HCT116 (cell line): ENCODE measurements at regions not wholly inside any gene's neighbourhood (a gene's known extent, or its start where the extent isn't known, plus 50 kb on each side); places are given as distances from the start of the nearest gene placed in this dataset.

Source experiments
- ATAC-seq: fragments of 200-7000 bp; cut with Tn5 transposase; 2 replicates; pipeline ENCODE4 v1.9.1; 2020; ENCODE audit warnings: mild to moderate bottlenecking, moderate library complexity
- BruUV-seq: library from RNA; stranded (reverse); fragments of 400-500 nt; replicated peaks from 2 replicates; lab custom pipeline; 2021; lab: Mats Ljungman, UMichigan
- CTCF ChIA-PET: fragments of 300-600 bp; sonication (Branson Sonifier 250); formaldehyde crosslinking; loops from one replicate; lab custom pipeline; 2021; ENCODE audit warnings: antibody characterized with exemption; lab: Charles Lee
- POLR2A ChIA-PET: fragments of 300-600, 350-600 bp; sonication (Branson Sonifier 250); formaldehyde crosslinking; loops from one replicate; lab custom pipeline; 2021; ENCODE audit warnings: antibody characterized with exemption; lab: Charles Lee
- RAD21 ChIA-PET, 2 experiments: fragments of 300-600 bp; sonication (Branson Sonifier 250); formaldehyde crosslinking; loops; one replicate each; lab custom pipeline; 2023; ENCODE audit warnings: low total read pairs in 2 of 2; ENCODE audit not compliant: uncharacterized antibody in 2 of 2, unreplicated experiment in 2 of 2, low non-redundant PET in 1 of 2; lab: Charles Lee
- DNase-seq: peaks from one replicate; pipeline ENCODE4 v3.0.0-alpha.2; 2010; ENCODE audit warnings: low read depth, low spot score
- H2AFZ ChIP-seq: fragments of 200-600 bp; shearing (Covaris generic), sonication (generic); 2 replicates; pipeline ENCODE4 v1.6.1; 2017; ENCODE audit warnings: low read depth, mixed run types, mixed read lengths, antibody characterized with exemption, low read length; ENCODE audit not compliant: poor library complexity, severe bottlenecking
- H3K27ac ChIP-seq: 2 replicates; pipeline ENCODE4 v1.5.1; 2012; ENCODE audit warnings: low read depth, low read length
- H3K27me3 ChIP-seq: fragments of 200-600 bp; sonication (generic); 2 replicates; pipeline ENCODE4 v1.6.1; 2016; ENCODE audit warnings: mixed run types, low read length, mixed read lengths; ENCODE audit not compliant: insufficient read depth
- H3K36me3 ChIP-seq, 2 experiments: fragments of 200-500 bp in 1 of 2; fragments of 200-600 bp in 1 of 2; sonication (Bioruptor generic) in 1 of 2; sonication (generic) in 1 of 2; 2 replicates each; pipeline versions ENCODE4 v1.5.1 to v1.6.1; 2014 to 2016; ENCODE audit warnings: low read length in 2 of 2, inconsistent platforms in 1 of 2, mixed read lengths in 1 of 2, mixed run types in 1 of 2; ENCODE audit not compliant: insufficient read depth in 2 of 2, control insufficient read depth in 1 of 2
- H3K4me1 ChIP-seq, 2 experiments: fragments of 200-600 bp in 1 of 2; sonication (generic) in 1 of 2; 2 replicates each; pipeline versions ENCODE4 v1.5.1 to v1.6.1; 2012 to 2017; ENCODE audit warnings: low read length in 2 of 2, inconsistent platforms in 1 of 2, mild to moderate bottlenecking in 1 of 2, mixed read lengths in 1 of 2, mixed run types in 1 of 2, moderate library complexity in 1 of 2; ENCODE audit not compliant: insufficient read depth in 2 of 2, control insufficient read depth in 1 of 2
- H3K4me2 ChIP-seq: fragments of 200-600 bp; sonication (generic); 2 replicates; pipeline ENCODE4 v1.6.1; 2017; ENCODE audit warnings: mixed run types, low read length, mixed read lengths
- H3K4me3 ChIP-seq, 2 experiments: fragments of 200-600 bp in 1 of 2; sonication (generic) in 1 of 2; replicated peaks in 1 of 2; 2 replicates each; pipeline ENCODE4 v1.5.1; 2011 to 2016; ENCODE audit warnings: low read length in 2 of 2, control low read depth in 1 of 2, low read depth in 1 of 2, mild to moderate bottlenecking in 1 of 2, mixed read lengths in 1 of 2, mixed run types in 1 of 2
- H3K79me2 ChIP-seq: fragments of 200-600 bp; sonication (generic); 2 replicates; pipeline ENCODE4 v1.6.1; 2017; ENCODE audit warnings: mild to moderate bottlenecking, mixed run types, low read length, moderate library complexity, mixed read lengths; ENCODE audit not compliant: insufficient read depth
- H3K9ac ChIP-seq: fragments of 200-600 bp; sonication (generic); 2 replicates; pipeline ENCODE4 v1.6.1; 2016; ENCODE audit warnings: low read length, mixed read lengths
- H3K9me2 ChIP-seq: fragments of 200-600 bp; sonication (generic), shearing (Covaris generic); 2 replicates; pipeline ENCODE4 v1.6.1; 2017; ENCODE audit warnings: mixed run types, mild to moderate bottlenecking, moderate library complexity; ENCODE audit not compliant: insufficient read depth
- H3K9me3 ChIP-seq, 2 experiments: fragments of 200-500 bp in 1 of 2; fragments of 200-600 bp in 1 of 2; sonication (Bioruptor generic) in 1 of 2; sonication (generic) in 1 of 2; 2 replicates each; pipeline ENCODE4 v1.6.1; 2014 to 2017; ENCODE audit warnings: low read length in 2 of 2, mixed read lengths in 2 of 2, inconsistent platforms in 1 of 2, low read depth in 1 of 2, mild to moderate bottlenecking in 1 of 2, mixed run types in 1 of 2, moderate library complexity in 1 of 2; ENCODE audit not compliant: control insufficient read depth in 1 of 2, insufficient read depth in 1 of 2
- H4K20me1 ChIP-seq: fragments of 200-600 bp; sonication (generic), shearing (Covaris generic); 2 replicates; pipeline ENCODE4 v1.6.1; 2017; ENCODE audit warnings: mixed run types, mild to moderate bottlenecking, moderate library complexity; ENCODE audit not compliant: insufficient read depth
- CBX3 ChIP-seq: IDR thresholded peaks from 2 replicates; pipeline ENCODE4 v1.6.1; 2012; ENCODE audit warnings: low read depth
- CEBPB ChIP-seq: IDR thresholded peaks from 2 replicates; pipeline ENCODE4 v1.6.1; 2012; ENCODE audit warnings: low read depth
- EZH2 ChIP-seq: fragments of 200-600 bp; sonication (generic); IDR thresholded peaks from 2 replicates; pipeline ENCODE4 v1.6.1; 2017; ENCODE audit warnings: antibody characterized with exemption, mixed run types
- EZH2phosphoT487 ChIP-seq: fragments of 200-600 bp; IDR thresholded peaks from 2 replicates; pipeline ENCODE4 v1.6.1; 2018; ENCODE audit warnings: antibody characterized with exemption, borderline replicate concordance
- FOSL1 ChIP-seq: IDR thresholded peaks from 2 replicates; pipeline ENCODE4 v1.6.1; 2012; ENCODE audit warnings: low read depth
- JUND ChIP-seq: IDR thresholded peaks from 2 replicates; pipeline ENCODE4 v1.6.1; 2012
- POLR2A ChIP-seq: IDR thresholded peaks from 2 replicates; pipeline ENCODE4 v1.7.0; 2011; ENCODE audit warnings: borderline replicate concordance; ENCODE audit not compliant: insufficient read depth, insufficient read length; ENCODE audit errors: extremely low read depth
- RAD21 ChIP-seq: IDR thresholded peaks from 2 replicates; pipeline ENCODE4 v1.6.1; 2012; ENCODE audit warnings: low read depth, mild to moderate bottlenecking
- SIN3A ChIP-seq: IDR thresholded peaks from 2 replicates; pipeline ENCODE4 v1.6.1; 2012; ENCODE audit warnings: low read depth
- SP1 ChIP-seq: IDR thresholded peaks from 2 replicates; pipeline ENCODE4 v1.6.1; 2012; ENCODE audit warnings: low read depth
- TCF7L2 ChIP-seq: IDR thresholded peaks from 2 replicates; pipeline ENCODE4 v1.7.0; 2011; ENCODE audit warnings: borderline replicate concordance, inconsistent platforms; ENCODE audit not compliant: insufficient read depth, insufficient read length; ENCODE audit errors: extremely low read depth
- YY1 ChIP-seq: IDR thresholded peaks from 2 replicates; pipeline ENCODE4 v1.6.1; 2011; ENCODE audit warnings: low read length, low read depth, moderate library complexity, mild to moderate bottlenecking; ENCODE audit not compliant: insufficient replicate concordance; ENCODE audit errors: extremely low read depth
- ZFX ChIP-seq: fragments of 450-650 bp; IDR thresholded peaks from 2 replicates; pipeline ENCODE4 v1.6.1; 2017
- ZNF274 ChIP-seq: fragments of 200-500 bp; sonication (Bioruptor generic); IDR thresholded peaks from 2 replicates; pipeline ENCODE4 v1.6.1; 2014; ENCODE audit warnings: mild to moderate bottlenecking, low read depth, low read length, inconsistent platforms
- intact Hi-C: fragments of 100-400 bp; cut with micrococcal nuclease; formaldehyde crosslinking; loops from 2 replicates; pipeline ENCODE4 v1.10.0; 2022
- TF ChIP-seq, protein P1 (sequence below): IDR thresholded peaks from 2 replicates; pipeline ENCODE4 v1.6.1; 2012; ENCODE audit warnings: low read depth

DNA sequence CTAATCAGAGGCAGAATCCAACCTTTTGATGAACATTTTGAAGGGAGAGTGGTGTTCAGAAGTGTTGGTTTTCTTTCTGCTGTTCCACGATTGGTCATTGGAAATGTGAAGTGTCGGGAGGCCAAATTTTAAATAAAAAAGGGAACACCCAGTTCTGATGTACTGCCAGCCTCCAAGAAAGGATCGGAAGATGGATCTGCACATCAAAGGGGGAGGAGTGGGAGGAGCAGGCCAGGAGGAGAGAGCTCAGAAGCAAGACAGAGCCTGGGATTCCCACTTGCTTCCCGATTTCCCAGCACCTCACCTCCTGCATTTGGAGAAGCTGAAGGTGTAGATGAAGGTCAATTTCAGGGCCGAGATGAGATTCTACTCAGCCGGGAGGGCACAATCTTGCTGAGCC is 55.9 kb upstream of the NAA20 start:
- no peak for DNase-seq
- peaks cover 3 to 16% of the 10 kb centered on the region in 2 experiments; a peak in 2 of 4 replicates for H3K4me1 ChIP-seq
- H4K20me1 ChIP-seq = no peaks in the 10 kb centered on the region
- no peak overlapping the region for H3K27ac ChIP-seq
- no peaks in the 10 kb centered on the region for H3K79me2 ChIP-seq
- H3K36me3 ChIP-seq = no peaks in the 10 kb centered on the region
- POLR2A ChIA-PET = no interaction called here
- no peak for ATAC-seq
- H3K27me3 ChIP-seq = no peaks in the 10 kb centered on the region
- intact Hi-C loops = no loop called here
- no peak overlapping the region for H3K4me2 ChIP-seq
- BruUV-seq = no TSS peak
- H3K9me3 ChIP-seq = no peaks in the 10 kb centered on the region
- RAD21 ChIA-PET = no interaction called here
- H3K9ac ChIP-seq = no peak overlapping the region
- CTCF ChIA-PET = no interaction called here
- H3K9me2 ChIP-seq = no peaks in the 10 kb centered on the region
- no peak for TF ChIP-seq RAD21
- TF ChIP-seq CBX3 = no peak
- TF ChIP-seq SIN3A = no peak
- TF ChIP-seq, protein P1, sequence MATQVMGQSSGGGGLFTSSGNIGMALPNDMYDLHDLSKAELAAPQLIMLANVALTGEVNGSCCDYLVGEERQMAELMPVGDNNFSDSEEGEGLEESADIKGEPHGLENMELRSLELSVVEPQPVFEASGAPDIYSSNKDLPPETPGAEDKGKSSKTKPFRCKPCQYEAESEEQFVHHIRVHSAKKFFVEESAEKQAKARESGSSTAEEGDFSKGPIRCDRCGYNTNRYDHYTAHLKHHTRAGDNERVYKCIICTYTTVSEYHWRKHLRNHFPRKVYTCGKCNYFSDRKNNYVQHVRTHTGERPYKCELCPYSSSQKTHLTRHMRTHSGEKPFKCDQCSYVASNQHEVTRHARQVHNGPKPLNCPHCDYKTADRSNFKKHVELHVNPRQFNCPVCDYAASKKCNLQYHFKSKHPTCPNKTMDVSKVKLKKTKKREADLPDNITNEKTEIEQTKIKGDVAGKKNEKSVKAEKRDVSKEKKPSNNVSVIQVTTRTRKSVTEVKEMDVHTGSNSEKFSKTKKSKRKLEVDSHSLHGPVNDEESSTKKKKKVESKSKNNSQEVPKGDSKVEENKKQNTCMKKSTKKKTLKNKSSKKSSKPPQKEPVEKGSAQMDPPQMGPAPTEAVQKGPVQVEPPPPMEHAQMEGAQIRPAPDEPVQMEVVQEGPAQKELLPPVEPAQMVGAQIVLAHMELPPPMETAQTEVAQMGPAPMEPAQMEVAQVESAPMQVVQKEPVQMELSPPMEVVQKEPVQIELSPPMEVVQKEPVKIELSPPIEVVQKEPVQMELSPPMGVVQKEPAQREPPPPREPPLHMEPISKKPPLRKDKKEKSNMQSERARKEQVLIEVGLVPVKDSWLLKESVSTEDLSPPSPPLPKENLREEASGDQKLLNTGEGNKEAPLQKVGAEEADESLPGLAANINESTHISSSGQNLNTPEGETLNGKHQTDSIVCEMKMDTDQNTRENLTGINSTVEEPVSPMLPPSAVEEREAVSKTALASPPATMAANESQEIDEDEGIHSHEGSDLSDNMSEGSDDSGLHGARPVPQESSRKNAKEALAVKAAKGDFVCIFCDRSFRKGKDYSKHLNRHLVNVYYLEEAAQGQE = no peak
- TF ChIP-seq, all 23 proteins: peak for 0
- Histone ChIP-seq H2AFZ (no peak overlapping the region), H3K4me3 (no peak overlapping the region)

DNA sequence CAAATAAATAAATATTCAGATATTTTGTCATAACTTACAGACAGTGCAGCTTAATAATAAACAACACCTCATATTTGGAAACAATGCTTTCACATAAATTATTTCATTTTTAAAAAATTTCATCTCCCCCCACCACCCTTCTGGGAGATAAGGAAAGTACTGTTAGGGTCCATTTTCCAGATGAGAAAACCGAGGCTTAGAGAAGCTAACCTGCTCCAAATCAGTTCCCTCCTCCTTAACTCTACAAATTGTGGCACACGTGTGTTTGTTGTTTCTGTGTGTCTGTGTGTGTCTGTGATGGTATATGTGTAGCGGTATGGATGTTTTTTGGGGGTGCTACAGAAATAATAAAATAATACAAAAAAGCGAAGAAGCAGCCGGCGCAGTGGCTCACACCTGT is 54.2 kb upstream of the NAA20 start:
- Histone ChIP-seq H3K27me3 (no peaks in the 10 kb centered on the region), H3K36me3 (no peaks in the 10 kb centered on the region), H3K4me1 (peaks cover 3 to 16% of the 10 kb centered on the region in 2 experiments; a peak in 2 of 4 replicates), H3K27ac (no peak overlapping the region), H3K9me3 (no peaks in the 10 kb centered on the region), H2AFZ (no peak overlapping the region), H3K9ac (no peak overlapping the region), H3K4me3 (no peak overlapping the region), H4K20me1 (no peaks in the 10 kb centered on the region), H3K4me2 (no peak overlapping the region), H3K79me2 (no peaks in the 10 kb centered on the region), H3K9me2 (no peaks in the 10 kb centered on the region)
- CTCF ChIA-PET = no interaction called here
- DNase-seq (no peak), ATAC-seq (no peak)
- no TSS peak for BruUV-seq
- RAD21 ChIA-PET = no interaction called here
- intact Hi-C loops = no loop called here
- POLR2A ChIA-PET = no interaction called here
- TF ChIP-seq SP1 = no peak
- no peak for TF ChIP-seq ZNF274
- TF ChIP-seq JUND = no peak
- no peak for TF ChIP-seq CBX3
- no peak for TF ChIP-seq ZFX
- TF ChIP-seq, protein P1 = no peak
- no peak for TF ChIP-seq POLR2A
- no peak for TF ChIP-seq EZH2
- TF ChIP-seq EZH2phosphoT487 = no peak
- no peak for TF ChIP-seq TCF7L2
- no peak for TF ChIP-seq YY1
- TF ChIP-seq CEBPB = no peak
- no peak for TF ChIP-seq FOSL1
